Stimulated activated naive CD4-positive, alpha-beta T cell (primary cell): ENCODE measurements at regions not wholly inside any gene's neighbourhood (a gene's known extent, or its start where the extent isn't known, plus 50 kb on each side); places are given as distances from the start of the nearest gene placed in this dataset.
"Not testable (repeated sequence)": the region's sequence is repeated elsewhere in the genome, so short reads cannot be mapped to it uniquely, and the experiment has no call there.

ENCODE experiments used
- DNase-seq, 6 experiments: peaks; one replicate each; lab custom pipeline; 2025; lab: John Stamatoyannopoulos, UW

- DNase-seq = no peak
Observed at GRCh38 chr3:24687671-24688070, 193.0 kb upstream of the THRB start.

GRCh38 chr3:24688446-24689148 is 193.9 kb upstream of the THRB start:
- DNase-seq = no peak

- no peak for DNase-seq
Observed at GRCh38 chr3:24689353-24689752, 194.7 kb upstream of the THRB start.

GRCh38 chr3:24690777-24691176 is 196.1 kb upstream of the THRB start:
- DNase-seq = no peak

- DNase-seq = not testable (repeated sequence)
Observed at GRCh38 chr3:24699078-24699477, 204.4 kb upstream of the THRB start.

- no peak for DNase-seq
Observed at GRCh38 chr3:24704496-24704895, 209.8 kb upstream of the THRB start.

- DNase-seq = no peak
Observed at GRCh38 chr3:24707936-24708335, 213.3 kb upstream of the THRB start.

GRCh38 chr3:24709956-24710355 is 215.3 kb upstream of the THRB start:
- DNase-seq = no peak

- no peak for DNase-seq
Observed at GRCh38 chr3:24713516-24713915, 218.9 kb upstream of the THRB start.

- no peak for DNase-seq
Observed at GRCh38 chr3:24714436-24714835, 219.8 kb upstream of the THRB start.

- DNase-seq = no peak
Observed at GRCh38 chr3:24715171-24715792, 220.6 kb upstream of the THRB start.

GRCh38 chr3:24722087-24722486 is 227.4 kb upstream of the THRB start:
- no peak for DNase-seq

GRCh38 chr3:24725514-24726255 is 231.0 kb upstream of the THRB start:
- no peak for DNase-seq

- DNase-seq = no peak
Observed at GRCh38 chr3:24726423-24726822, 231.8 kb upstream of the THRB start.

GRCh38 chr3:24730173-24730572 is 235.5 kb upstream of the THRB start:
- DNase-seq = no peak

GRCh38 chr3:24734019-24734418 is 239.4 kb upstream of the THRB start:
- DNase-seq = no peak

- DNase-seq = no peak
Observed at GRCh38 chr3:24736701-24737100, 242.1 kb upstream of the THRB start.

GRCh38 chr3:24740326-24740725 is 245.7 kb upstream of the THRB start:
- no peak for DNase-seq

- no peak for DNase-seq
Observed at GRCh38 chr3:24741506-24741905, 246.9 kb upstream of the THRB start.

- no peak for DNase-seq
Observed at GRCh38 chr3:24748520-24748919, 253.9 kb upstream of the THRB start.

- DNase-seq = no peak
Observed at GRCh38 chr3:24751020-24751419, 256.4 kb upstream of the THRB start.

GRCh38 chr3:24756101-24756888 is 261.6 kb upstream of the THRB start:
- no peak for DNase-seq
